PC-9 (cell line): ENCODE measurements at regions not wholly inside any gene's neighbourhood (a gene's known extent, or its start where the extent isn't known, plus 50 kb on each side); places are given as distances from the start of the nearest gene placed in this dataset.
A peak's percentile ranks its signal among the peaks of the same experiment; 100 is the strongest.

Source experiments
- BruUV-seq: library from RNA; stranded (reverse); fragments of 400-500 nt; replicated peaks from 2 replicates; lab custom pipeline; 2021; lab: Mats Ljungman, UMichigan
- CTCF ChIA-PET: fragments of 300-600 bp; sonication (Branson Sonifier 250); formaldehyde crosslinking; loops from one replicate; lab custom pipeline; 2022; ENCODE audit warnings: antibody characterized with exemption; lab: Charles Lee
- POLR2A ChIA-PET: fragments of 300-600 bp; sonication (Branson Sonifier 250); formaldehyde crosslinking; loops from one replicate; lab custom pipeline; 2022; ENCODE audit warnings: antibody characterized with exemption; ENCODE audit not compliant: unreplicated experiment; lab: Charles Lee
- DNase-seq, 2 experiments: peaks; one replicate each; pipeline versions ENCODE4 v3.0.0 to v3.0.0-alpha.2; 2015 to 2022; ENCODE audit warnings: mixed read lengths in 1 of 2
- H2AFZ ChIP-seq: fragments of 200-600 bp; sonication (generic); 2 replicates; pipeline ENCODE4 v1.8.1; 2017; ENCODE audit warnings: antibody characterized with exemption
- H3F3A ChIP-seq: fragments of 200-600 bp; sonication (generic); 2 replicates; pipeline ENCODE4 v1.8.1; 2017; ENCODE audit warnings: antibody characterized with exemption, mild to moderate bottlenecking, low read depth; ENCODE audit not compliant: insufficient read depth
- H3K27ac ChIP-seq: fragments of 200-600 bp; sonication (generic); 2 replicates; pipeline ENCODE4 v1.6.1; 2016; ENCODE audit warnings: mixed run types
- H3K27me3 ChIP-seq: fragments of 200-600 bp; sonication (generic); 2 replicates; pipeline ENCODE4 v1.6.1; 2016; ENCODE audit warnings: low read depth, mixed run types; ENCODE audit not compliant: insufficient read depth
- H3K36me3 ChIP-seq: fragments of 200-600 bp; sonication (generic); 2 replicates; pipeline ENCODE4 v1.6.1; 2016; ENCODE audit warnings: low read depth, mixed run types
- H3K4me1 ChIP-seq: fragments of 200-600 bp; sonication (generic); replicated peaks from 2 replicates; pipeline ENCODE4 v1.6.1; 2016; ENCODE audit warnings: mixed run types; ENCODE audit not compliant: insufficient read depth
- H3K4me2 ChIP-seq: fragments of 200-600 bp; sonication (generic); 2 replicates; pipeline ENCODE4 v1.6.1; 2017; ENCODE audit warnings: mixed run types
- H3K4me3 ChIP-seq: fragments of 200-600 bp; sonication (generic); 2 replicates; pipeline ENCODE4 v1.6.1; 2016; ENCODE audit warnings: mixed run types
- H3K79me2 ChIP-seq: fragments of 200-600 bp; sonication (generic); 2 replicates; pipeline ENCODE4 v1.6.1; 2017; ENCODE audit warnings: low read depth, mixed run types
- H3K9me2 ChIP-seq: fragments of 200-600 bp; sonication (generic); 2 replicates; pipeline ENCODE4 v1.8.1; 2017; ENCODE audit warnings: mild to moderate bottlenecking; ENCODE audit not compliant: insufficient read depth
- H3K9me3 ChIP-seq: fragments of 200-600 bp; sonication (generic); 2 replicates; pipeline ENCODE4 v1.8.1; 2016; ENCODE audit warnings: low read depth; ENCODE audit not compliant: insufficient read depth
- H4K20me1 ChIP-seq: fragments of 200-600 bp; sonication (generic); 2 replicates; pipeline ENCODE4 v1.8.1; 2017; ENCODE audit not compliant: insufficient read depth
- CTCF ChIP-seq: fragments of 200-600 bp; sonication (generic); conservative IDR thresholded peaks from 2 replicates; pipeline ENCODE4 v1.6.1; 2017; ENCODE audit warnings: mixed run types, antibody characterized with exemption, mild to moderate bottlenecking, moderate library complexity
- EZH2 ChIP-seq: fragments of 200-600 bp; sonication (generic); IDR thresholded peaks from 2 replicates; pipeline ENCODE4 v1.8.0; 2017; ENCODE audit warnings: antibody characterized with exemption, low read depth
- intact Hi-C: fragments of 100-400 bp; cut with micrococcal nuclease; formaldehyde crosslinking; loops from one replicate; pipeline ENCODE4 v1.10.0; 2022; ENCODE audit not compliant: unreplicated experiment

DNA sequence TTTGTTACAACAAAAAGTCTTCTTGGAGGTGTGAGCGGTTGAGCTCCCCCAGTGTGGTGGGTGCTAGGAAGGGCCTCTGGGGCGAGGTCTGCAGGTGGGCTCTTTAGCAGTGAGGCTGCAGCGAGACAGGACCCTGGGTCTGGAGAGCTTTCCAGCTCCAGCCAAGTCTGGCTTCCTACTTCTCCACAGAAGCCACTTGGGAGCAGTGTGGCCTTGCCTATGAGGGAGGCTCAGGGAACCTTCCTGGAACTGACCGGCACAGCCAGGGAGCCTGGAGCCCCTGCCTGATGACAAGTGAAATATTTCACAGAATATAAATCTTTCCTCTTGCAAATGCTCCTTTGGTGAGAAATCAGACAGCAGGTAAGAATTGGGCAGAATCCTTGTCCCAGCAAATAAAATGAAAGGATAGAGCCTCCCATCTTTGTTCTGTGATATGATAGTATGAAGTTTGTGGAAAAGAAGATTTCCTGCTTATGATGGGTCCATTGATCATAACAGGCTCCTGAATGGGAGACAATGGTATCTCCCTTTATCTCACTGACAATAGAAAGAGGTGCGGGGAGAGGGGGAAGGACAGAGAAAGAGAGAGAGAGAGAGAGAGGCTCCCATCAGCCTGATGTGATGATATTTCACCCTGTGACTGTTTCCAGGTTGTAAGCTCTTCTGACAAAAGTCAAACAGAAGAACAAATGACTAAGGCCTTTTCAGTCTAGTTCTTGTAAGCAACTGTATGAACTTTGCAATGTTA lies 289.8 kb upstream of the SPRED2 start:
- Histone ChIP-seq H3K4me3 (no peak overlapping the region), H2AFZ (no peak overlapping the region), H3K9me2 (peaks cover 4% of the 10 kb centered on the region; the same call in 1 of the 2 replicates), H3K27me3 (no peaks in the 10 kb centered on the region), H3K27ac (no peak overlapping the region), H3K79me2 (no peaks in the 10 kb centered on the region), H3K4me1 (peaks cover 5% of the 10 kb centered on the region), H4K20me1 (no peaks in the 10 kb centered on the region), H3K9me3 (no peaks in the 10 kb centered on the region; the same call in 1 of the 2 replicates), H3K4me2 (no peak overlapping the region), H3F3A (no peaks in the 10 kb centered on the region), H3K36me3 (no peaks in the 10 kb centered on the region)
- no peak for DNase-seq
- ChIA-PET POLR2A (no interaction called here), CTCF (no interaction called here)
- BruUV-seq, result no TSS peak
- intact Hi-C loops, result no loop called here
- TF ChIP-seq EZH2 (no peak), CTCF (0 out of 2 replicates have a peak, but pooled peaks have one; percentile 29)

- Histone ChIP-seq H3K36me3 (no peaks in the 10 kb centered on the region), H4K20me1 (no peaks in the 10 kb centered on the region), H3K27ac (no peak overlapping the region), H3K9me2 (no peaks in the 10 kb centered on the region), H3F3A (no peaks in the 10 kb centered on the region), H3K27me3 (0 out of 2 replicates have a peak, but pooled peaks cover 4% of the 10 kb centered on the region), H2AFZ (no peak overlapping the region), H3K4me2 (no peak overlapping the region), H3K4me3 (no peak overlapping the region), H3K79me2 (no peaks in the 10 kb centered on the region), H3K9me3 (no peaks in the 10 kb centered on the region), H3K4me1 (no peaks in the 10 kb centered on the region)
- intact Hi-C loops, result no loop called here
- CTCF ChIA-PET, result no interaction called here
- no peak for DNase-seq
- POLR2A ChIA-PET, result interaction anchor here (0.6 kb wide), 1 partner anchor 191 kb away, joined by 6 read pairs; no protein-coding TSS in a partner anchor
- TF ChIP-seq CTCF (no peak), EZH2 (no peak)
- BruUV-seq, result no TSS peak
Observed at GRCh38 chr2:65716698-65717097, 284.3 kb upstream of the SPRED2 start.

DNA sequence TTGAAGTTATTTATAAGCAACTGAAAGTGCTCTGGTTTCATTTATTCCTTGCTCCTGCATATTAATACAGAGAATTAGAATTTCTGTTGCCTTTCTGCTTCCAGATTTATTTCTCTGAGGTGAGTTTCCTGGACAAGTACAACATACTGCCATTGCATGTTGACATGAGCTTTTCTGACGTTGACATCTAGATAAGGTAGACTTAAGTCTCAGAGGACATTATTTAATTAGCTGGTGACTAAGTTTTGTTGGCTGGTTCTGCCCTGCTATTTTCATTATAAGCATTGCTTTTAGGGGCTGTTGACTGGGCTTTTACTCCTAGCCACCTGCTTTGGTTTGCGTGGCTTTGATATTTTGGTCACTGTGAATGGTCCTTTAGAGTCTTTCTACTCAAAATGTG lies 282.9 kb upstream of the SPRED2 start:
- TF ChIP-seq CTCF (no peak), EZH2 (no peak)
- POLR2A ChIA-PET, result no interaction called here
- CTCF ChIA-PET, result no interaction called here
- no peaks in the 10 kb centered on the region for H3K9me3 ChIP-seq
- intact Hi-C loops, result no loop called here
- no peaks in the 10 kb centered on the region for H3K9me2 ChIP-seq
- no peak overlapping the region for H3K27ac ChIP-seq
- DNase-seq, result no peak
- H3K36me3 ChIP-seq, result no peaks in the 10 kb centered on the region
- H3F3A ChIP-seq, result no peaks in the 10 kb centered on the region
- H3K27me3 ChIP-seq, result 0 out of 2 replicates have a peak, but pooled peaks cover 4% of the 10 kb centered on the region
- BruUV-seq, result no TSS peak
- H3K4me2 ChIP-seq, result no peak overlapping the region
- peaks cover 6% of the 10 kb centered on the region; the same call in 1 of the 2 replicates for H3K4me1 ChIP-seq
- no peak overlapping the region for H2AFZ ChIP-seq
- H4K20me1 ChIP-seq, result no peaks in the 10 kb centered on the region
- no peak overlapping the region for H3K4me3 ChIP-seq
- no peaks in the 10 kb centered on the region for H3K79me2 ChIP-seq
